GM12891 (cell line): ENCODE measurements at regions not wholly inside any gene's neighbourhood (a gene's known extent, or its start where the extent isn't known, plus 50 kb on each side); places are given as distances from the start of the nearest gene placed in this dataset.

Experiments
- POLR2A ChIP-seq: IDR thresholded peaks from 2 replicates; pipeline ENCODE4 v1.6.1; 2011; ENCODE audit warnings: low read depth, low read length, control low read depth
- TAF1 ChIP-seq: IDR thresholded peaks from 2 replicates; pipeline ENCODE4 v1.6.1; 2011; ENCODE audit warnings: low read depth, low read length, control low read depth

GRCh38 chr5:12896086-12896485 lies 991.8 kb upstream of the CTNND2 start:
- TF ChIP-seq TAF1, result no peak
- no peak for TF ChIP-seq POLR2A
